Upper lobe of left lung (tissue), 4 donors: ENCODE measurements at regions not wholly inside any gene's neighbourhood (a gene's known extent, or its start where the extent isn't known, plus 50 kb on each side); places are given as distances from the start of the nearest gene placed in this dataset.

Experiments used
- CTCF ChIP-seq, 6 experiments: fragments of 450-650 bp in 4 of 6; fragments of 200-600 bp in 2 of 6; sonication (generic) in 2 of 6; IDR thresholded peaks; one replicate each; pipeline ENCODE4 v1.5.1; 2016 to 2019; ENCODE audit warnings: antibody characterized with exemption in 6 of 6
- POLR2A ChIP-seq, 4 donors: fragments of 450-650 bp; IDR thresholded peaks; one replicate each; pipeline ENCODE4 v1.5.1; 2016 to 2017; ENCODE audit warnings: antibody characterized with exemption in 4 of 4, mild to moderate bottlenecking in 2 of 4

- no peak for TF ChIP-seq CTCF (IDR thresholded peaks at IDR 0.05)
- no peak for TF ChIP-seq POLR2A (IDR thresholded peaks at IDR 0.05)
These were observed 112.3 kb upstream of the TSPAN2 start for GRCh38 chr1:115201598-115201997.
